Skeletal muscle tissue (tissue), 3 donors: ENCODE measurements at regions not wholly inside any gene's neighbourhood (a gene's known extent, or its start where the extent isn't known, plus 50 kb on each side); places are given as distances from the start of the nearest gene placed in this dataset.
"Not testable (repeated sequence)": the region's sequence is repeated elsewhere in the genome, so short reads cannot be mapped to it uniquely, and the experiment has no call there.

Experiments
- H3K27ac ChIP-seq: one replicate; pipeline ENCODE4 v1.7.0; 2013; ENCODE audit warnings: mild to moderate bottlenecking, low read depth, low read length, inconsistent platforms
- H3K27me3 ChIP-seq, 3 donors: one replicate each; pipeline ENCODE4 v1.7.0; 2013; ENCODE audit warnings: low read length in 3 of 3; ENCODE audit not compliant: control insufficient read depth in 3 of 3, insufficient read depth in 3 of 3
- H3K36me3 ChIP-seq, 3 donors: one replicate each; pipeline ENCODE4 v1.7.0; 2013; ENCODE audit warnings: low read length in 3 of 3; ENCODE audit not compliant: control insufficient read depth in 3 of 3, insufficient read depth in 3 of 3
- H3K4me1 ChIP-seq, 3 donors: one replicate each; pipeline ENCODE4 v1.7.0; 2013; ENCODE audit warnings: low read length in 3 of 3, mild to moderate bottlenecking in 3 of 3; ENCODE audit not compliant: control insufficient read depth in 3 of 3, insufficient read depth in 3 of 3
- H3K4me3 ChIP-seq, 3 donors: one replicate each; pipeline ENCODE4 v1.7.0; 2013; ENCODE audit warnings: low read length in 3 of 3
- H3K9ac ChIP-seq, 3 donors: one replicate each; pipeline ENCODE4 v1.7.0; 2013; ENCODE audit warnings: low read length in 3 of 3, mild to moderate bottlenecking in 3 of 3, moderate library complexity in 2 of 3, low read depth in 1 of 3
- H3K9me3 ChIP-seq, 3 donors: one replicate each; pipeline ENCODE4 v1.7.0; 2013; ENCODE audit warnings: low read length in 3 of 3; ENCODE audit not compliant: control insufficient read depth in 3 of 3
- donor health status: Osteomylitis.

DNA sequence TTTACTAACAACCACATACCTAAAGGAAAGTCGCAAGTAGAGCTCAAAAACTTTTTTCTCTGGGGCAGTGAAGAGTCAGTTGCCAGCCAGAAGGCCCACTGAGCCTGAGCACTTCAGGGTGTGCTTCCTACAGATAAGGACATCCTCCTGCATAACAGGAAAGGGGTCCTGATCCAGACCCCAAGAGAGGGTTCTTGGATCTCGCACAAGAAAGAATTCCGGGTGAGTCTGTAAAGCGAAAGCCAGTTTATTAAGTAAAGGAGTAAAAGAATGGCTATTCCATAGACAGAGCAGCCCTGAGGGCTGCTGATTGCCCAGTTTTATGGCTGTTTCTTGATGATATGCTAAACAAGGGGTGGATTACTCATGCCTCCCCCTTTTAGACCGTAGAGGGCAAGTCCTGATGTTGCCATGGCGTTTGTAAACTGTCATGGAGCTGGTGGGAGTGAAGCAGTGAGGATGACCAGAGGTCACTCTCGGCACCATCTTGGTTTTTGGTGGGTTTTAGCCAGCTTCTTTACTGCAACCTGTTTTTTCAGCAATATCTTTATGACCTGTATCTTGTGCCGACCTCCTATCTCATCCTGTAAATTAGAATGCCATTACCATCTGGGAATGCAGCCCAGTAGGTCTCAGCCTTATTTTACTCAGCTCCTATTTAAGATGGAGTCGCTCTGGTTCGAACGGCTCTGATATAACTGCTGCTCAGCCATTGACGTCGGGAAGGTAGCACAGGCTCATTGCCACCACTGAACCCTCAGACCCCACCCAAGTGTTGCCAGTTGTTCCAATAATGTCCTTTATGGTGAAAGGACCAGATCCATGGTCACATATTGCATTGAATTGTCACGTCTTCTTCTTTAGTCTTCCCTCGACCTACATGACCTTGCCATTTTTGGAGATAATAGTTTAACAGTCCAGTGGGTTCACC, 96.6 kb upstream of the ERRFI1 start:
- H3K4me1 ChIP-seq = peaks cover 6 to 24% (median 14%) of the 10 kb centered on the region in 3 donors
- H3K27ac ChIP-seq = peak overlapping the region; percentile 75
- H3K36me3 ChIP-seq = no peaks in the 10 kb centered on the region
- H3K27me3 ChIP-seq = no peaks in the 10 kb centered on the region
- peaks cover 0 to 2% (median 0%) of the 10 kb centered on the region in 3 donors for H3K9me3 ChIP-seq
- H3K4me3 ChIP-seq = no peak overlapping the region
- H3K9ac ChIP-seq = no peak overlapping the region

DNA sequence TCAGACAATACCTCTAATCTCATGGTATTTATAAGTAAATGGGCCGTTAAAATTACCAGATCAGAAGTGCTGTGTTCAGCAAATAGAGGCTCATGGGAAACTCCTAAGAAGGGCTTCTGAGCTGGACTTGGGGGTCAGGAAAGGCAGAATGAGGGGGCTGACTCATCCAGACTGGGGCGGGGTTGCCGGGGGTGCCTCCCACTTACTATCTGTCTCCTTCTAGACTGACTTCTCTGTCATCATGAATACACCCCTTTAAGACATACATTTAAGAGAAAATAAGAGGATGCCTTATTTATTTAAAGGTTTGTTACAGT, 96.0 kb upstream of the ERRFI1 start:
- H3K9me3 ChIP-seq = peaks cover 0 to 2% (median 0%) of the 10 kb centered on the region in 3 donors
- H3K27me3 ChIP-seq = no peaks in the 10 kb centered on the region
- no peaks in the 10 kb centered on the region for H3K36me3 ChIP-seq
- H3K4me1 ChIP-seq = peaks cover 6 to 22% (median 13%) of the 10 kb centered on the region in 3 donors
- H3K9ac ChIP-seq = no peak overlapping the region
- peak overlapping the region; percentile 75 for H3K27ac ChIP-seq
- no peak overlapping the region for H3K4me3 ChIP-seq

DNA sequence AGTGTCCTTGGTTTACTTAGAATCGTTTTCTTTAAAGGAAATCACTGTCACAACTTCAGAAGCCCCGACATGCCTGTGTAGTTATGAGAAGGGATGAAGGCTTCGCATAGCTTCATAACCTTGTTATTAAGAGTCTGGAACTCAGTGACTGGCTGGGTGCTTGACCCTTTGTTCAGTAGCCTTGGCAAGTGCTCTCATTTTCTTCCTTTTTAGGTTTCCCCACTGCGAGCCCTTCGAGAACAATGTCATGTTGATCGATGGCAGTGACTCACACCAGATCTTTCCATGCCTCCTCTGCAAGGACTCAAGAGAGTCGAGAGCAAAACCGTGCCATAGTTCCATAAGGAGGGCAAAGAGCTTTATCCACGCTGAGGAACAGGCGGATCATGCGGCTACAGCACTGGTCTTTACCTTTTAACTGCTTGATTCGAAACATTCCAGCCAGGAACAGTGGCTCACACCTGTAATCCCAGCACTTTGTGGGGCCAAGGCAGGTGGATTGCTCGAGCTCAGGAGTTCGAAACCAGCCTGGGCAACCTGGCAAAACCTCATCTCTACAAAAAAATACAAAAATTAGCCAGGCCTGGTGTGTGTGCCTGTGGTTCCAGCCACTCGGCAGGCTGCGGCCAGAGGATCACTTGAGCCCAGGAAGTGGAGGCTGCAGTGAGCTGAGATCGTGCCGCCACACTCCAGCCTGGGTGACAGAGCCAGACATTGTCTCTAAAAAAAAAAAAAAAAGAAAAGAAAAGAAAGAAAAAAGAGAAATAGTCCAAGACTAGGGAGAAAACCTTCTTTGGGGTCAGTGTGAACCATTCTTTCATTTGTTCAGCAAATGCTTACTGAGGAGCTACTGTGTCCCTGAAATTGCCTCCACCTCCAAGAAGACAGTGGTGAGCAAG, 95.4 kb upstream of the ERRFI1 start:
- Histone ChIP-seq H3K9me3 (peaks cover 0 to 2% (median 0%) of the 10 kb centered on the region in 3 donors), H3K36me3 (no peaks in the 10 kb centered on the region), H3K27ac (peak overlapping the region; percentile 75), H3K9ac (peak overlapping the region in 1 of 3 donors; percentile 21), H3K4me3 (no peak overlapping the region), H3K4me1 (peaks cover 7 to 22% (median 14%) of the 10 kb centered on the region in 3 donors), H3K27me3 (no peaks in the 10 kb centered on the region)

DNA sequence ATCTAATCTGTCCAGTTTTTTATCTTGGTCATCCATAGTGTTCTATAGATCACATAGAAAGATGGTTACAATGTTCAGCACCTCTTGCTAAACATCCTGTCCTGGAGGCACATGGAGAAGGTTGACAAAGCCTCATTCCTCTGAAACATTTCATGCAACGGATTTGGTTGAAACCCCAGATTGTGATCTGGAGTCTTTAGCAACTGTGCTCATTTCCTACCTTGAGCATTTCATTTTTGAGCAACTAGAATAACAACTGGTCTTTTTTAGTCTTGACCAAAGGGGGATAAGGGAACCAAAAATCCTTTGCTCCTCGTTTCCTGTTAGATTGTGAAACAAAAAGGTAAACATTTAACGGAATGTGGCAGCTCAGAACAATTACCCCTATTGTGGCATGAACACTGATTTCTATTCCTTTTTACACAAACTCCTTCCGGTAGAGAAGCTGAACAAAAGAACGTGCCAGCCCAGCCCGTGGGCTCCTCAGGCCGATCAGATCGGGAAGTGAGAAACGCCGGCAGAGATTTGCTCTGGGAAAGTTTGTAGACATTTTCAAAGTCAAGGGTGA, 94.7 kb upstream of the ERRFI1 start:
- H3K4me1 ChIP-seq = peaks cover 11 to 24% (median 20%) of the 10 kb centered on the region in 3 donors
- peaks cover 0 to 2% (median 0%) of the 10 kb centered on the region in 3 donors for H3K9me3 ChIP-seq
- H3K9ac ChIP-seq = peak overlapping the region in 1 of 3 donors; percentile 21
- H3K27ac ChIP-seq = peak overlapping the region; percentile 75
- H3K27me3 ChIP-seq = no peaks in the 10 kb centered on the region
- H3K4me3 ChIP-seq = no peak overlapping the region
- no peaks in the 10 kb centered on the region for H3K36me3 ChIP-seq

DNA sequence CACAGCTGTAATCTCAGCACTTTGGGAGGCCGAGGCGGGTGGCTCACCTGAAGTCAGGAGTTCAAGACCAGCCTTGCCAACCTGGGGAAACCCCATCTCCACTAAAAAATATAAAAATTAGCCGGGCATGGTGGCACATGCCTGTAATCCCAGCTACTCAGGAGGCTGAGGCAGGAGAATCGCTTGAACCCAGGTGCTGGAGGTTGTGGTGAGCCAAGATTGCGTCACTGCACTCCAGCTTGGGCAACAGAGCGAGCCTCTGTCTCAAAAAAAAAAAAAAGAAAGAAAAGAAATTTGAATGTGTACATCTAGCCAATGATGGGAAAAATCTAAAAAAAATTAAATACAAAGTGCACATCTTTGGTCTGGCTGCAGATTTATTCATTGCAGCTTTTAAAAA, 92.6 kb upstream of the ERRFI1 start:
- peaks cover 11 to 24% (median 24%) of the 10 kb centered on the region in 3 donors for H3K4me1 ChIP-seq
- not testable (repeated sequence) for H3K27ac ChIP-seq, H3K9ac ChIP-seq

DNA sequence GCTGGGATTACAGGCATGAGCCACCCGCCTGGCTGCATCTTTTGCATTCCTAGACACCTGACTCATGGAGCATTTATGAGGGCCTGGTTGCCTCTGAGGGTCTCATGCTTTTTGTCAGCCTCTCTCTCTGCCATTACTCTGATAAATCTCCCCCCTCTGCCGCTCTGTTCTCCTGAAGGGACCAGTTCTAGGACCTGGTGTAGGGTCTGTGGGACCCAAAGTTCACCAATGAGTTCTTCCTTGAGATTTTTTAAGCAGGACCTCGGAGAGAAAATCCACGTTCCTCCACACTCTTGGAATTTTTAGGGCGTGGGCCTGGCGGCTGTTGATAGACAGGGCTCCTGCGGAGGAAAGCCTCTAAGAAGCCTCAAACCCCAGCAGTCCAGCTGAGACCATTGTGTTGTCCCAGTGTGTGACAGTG, 91.9 kb upstream of the ERRFI1 start:
- H3K9ac ChIP-seq = no peak overlapping the region
- no peaks in the 10 kb centered on the region for H3K36me3 ChIP-seq

More for the DNA sequence above, 92.6 kb upstream of the ERRFI1 start:
- H3K27me3 ChIP-seq, H3K9me3 ChIP-seq, H3K36me3 ChIP-seq, H3K4me3 ChIP-seq: not testable (repeated sequence)

DNA sequence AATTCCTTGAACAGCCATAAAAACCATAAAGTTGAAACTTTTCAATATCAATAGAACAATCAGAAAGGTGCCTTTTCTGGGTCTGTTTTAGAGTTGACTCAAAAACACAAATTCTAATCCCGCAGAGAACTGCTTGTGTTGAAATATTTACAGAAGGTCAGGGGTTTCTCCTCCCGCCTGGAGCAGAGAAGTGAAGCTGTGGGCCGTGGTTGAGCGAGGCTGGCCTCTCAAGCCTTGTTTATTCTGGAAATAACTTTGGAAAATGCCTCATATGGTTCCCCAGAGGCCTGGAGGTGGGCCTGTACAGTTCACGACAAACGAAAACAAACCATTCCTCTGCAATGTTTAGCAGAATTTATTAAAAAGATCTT, 90.8 kb upstream of the ERRFI1 start:
- no peaks in the 10 kb centered on the region for H3K27me3 ChIP-seq
- peaks cover 11 to 24% (median 24%) of the 10 kb centered on the region in 3 donors for H3K4me1 ChIP-seq
- H3K27ac ChIP-seq = peak overlapping the region; percentile 64
- H3K4me3 ChIP-seq = no peak overlapping the region
- H3K36me3 ChIP-seq = no peaks in the 10 kb centered on the region
- H3K9me3 ChIP-seq = no peaks in the 10 kb centered on the region
- H3K9ac ChIP-seq = no peak overlapping the region

More for the DNA sequence above, 91.9 kb upstream of the ERRFI1 start:
- Histone ChIP-seq H3K9me3 (no peaks in the 10 kb centered on the region), H3K27ac (peak overlapping the region; percentile 8), H3K4me1 (peaks cover 11 to 24% (median 24%) of the 10 kb centered on the region in 3 donors), H3K27me3 (no peaks in the 10 kb centered on the region), H3K4me3 (no peak overlapping the region)

DNA sequence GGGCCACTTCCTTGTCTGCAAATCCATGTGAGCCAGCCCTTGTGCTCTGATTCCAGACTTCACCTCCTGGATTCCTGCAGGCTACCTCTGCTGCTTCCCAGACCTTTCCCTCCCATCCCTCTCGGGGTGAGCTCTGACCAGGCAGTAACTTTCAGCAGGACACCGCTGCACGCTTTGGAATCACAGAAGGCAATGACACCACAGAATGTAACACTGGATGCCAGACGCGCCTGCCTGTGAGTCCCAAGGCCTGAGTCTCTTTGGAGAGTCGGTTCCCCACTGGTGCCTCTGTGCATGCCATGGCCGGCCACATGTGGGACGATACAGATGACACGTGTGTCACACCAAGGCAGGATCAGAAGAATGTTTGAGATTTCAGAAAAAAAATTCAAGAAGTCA, 89.7 kb upstream of the ERRFI1 start:
- Histone ChIP-seq H3K4me1 (peaks cover 5 to 19% (median 15%) of the 10 kb centered on the region in 3 donors), H3K9me3 (no peaks in the 10 kb centered on the region), H3K27ac (no peak overlapping the region), H3K4me3 (no peak overlapping the region), H3K9ac (no peak overlapping the region), H3K36me3 (no peaks in the 10 kb centered on the region), H3K27me3 (no peaks in the 10 kb centered on the region)

DNA sequence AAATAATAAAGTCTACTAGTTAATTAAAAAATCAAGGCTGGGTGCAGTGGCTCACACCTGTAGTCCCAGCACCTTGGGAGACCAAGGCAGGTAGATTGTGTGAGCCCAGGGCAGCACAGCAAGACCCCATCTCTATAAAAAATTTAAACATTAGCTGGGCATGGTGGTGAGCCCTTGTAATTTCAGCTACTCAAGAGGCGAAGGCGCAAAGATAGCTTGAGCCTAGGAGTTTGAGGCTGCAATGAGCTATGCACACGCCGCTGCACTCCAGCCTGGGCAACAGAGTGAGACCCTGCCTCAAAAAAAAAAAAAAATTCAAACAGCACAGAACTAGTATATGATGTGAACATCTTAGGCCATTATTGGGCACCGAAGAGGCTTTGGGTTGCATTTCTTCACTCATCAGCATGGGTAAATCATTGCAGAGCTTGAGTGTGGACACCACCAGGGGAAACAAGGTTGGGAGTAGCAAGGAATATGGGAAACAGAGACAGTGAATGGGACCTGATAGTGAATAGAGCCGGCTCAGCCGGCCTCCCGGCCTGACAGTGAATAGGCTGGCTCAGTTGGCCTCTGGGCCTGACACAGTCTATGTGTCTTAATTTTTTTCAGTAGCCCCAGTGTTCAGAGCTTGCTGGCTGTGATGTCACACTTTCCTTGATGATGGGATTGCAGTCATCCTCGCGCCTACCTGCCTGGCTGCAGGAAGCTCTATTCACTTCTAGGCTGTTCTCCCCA, 89.1 kb upstream of the ERRFI1 start:
- H3K36me3 ChIP-seq = no peaks in the 10 kb centered on the region
- no peak overlapping the region for H3K4me3 ChIP-seq
- no peak overlapping the region for H3K27ac ChIP-seq
- no peaks in the 10 kb centered on the region for H3K9me3 ChIP-seq
- H3K27me3 ChIP-seq = no peaks in the 10 kb centered on the region
- peaks cover 5 to 19% (median 10%) of the 10 kb centered on the region in 3 donors for H3K4me1 ChIP-seq
- no peak overlapping the region for H3K9ac ChIP-seq
